ENCODE measurements at regions not wholly inside any gene's neighbourhood (a gene's known extent, or its start where the extent isn't known, plus 50 kb on each side); places are given as distances from the start of the nearest gene placed in this dataset.

GRCh38 chr12:76639646-76640045 is 80.1 kb upstream of the OSBPL8 start:
- TF ChIP-seq, protein P1, sequence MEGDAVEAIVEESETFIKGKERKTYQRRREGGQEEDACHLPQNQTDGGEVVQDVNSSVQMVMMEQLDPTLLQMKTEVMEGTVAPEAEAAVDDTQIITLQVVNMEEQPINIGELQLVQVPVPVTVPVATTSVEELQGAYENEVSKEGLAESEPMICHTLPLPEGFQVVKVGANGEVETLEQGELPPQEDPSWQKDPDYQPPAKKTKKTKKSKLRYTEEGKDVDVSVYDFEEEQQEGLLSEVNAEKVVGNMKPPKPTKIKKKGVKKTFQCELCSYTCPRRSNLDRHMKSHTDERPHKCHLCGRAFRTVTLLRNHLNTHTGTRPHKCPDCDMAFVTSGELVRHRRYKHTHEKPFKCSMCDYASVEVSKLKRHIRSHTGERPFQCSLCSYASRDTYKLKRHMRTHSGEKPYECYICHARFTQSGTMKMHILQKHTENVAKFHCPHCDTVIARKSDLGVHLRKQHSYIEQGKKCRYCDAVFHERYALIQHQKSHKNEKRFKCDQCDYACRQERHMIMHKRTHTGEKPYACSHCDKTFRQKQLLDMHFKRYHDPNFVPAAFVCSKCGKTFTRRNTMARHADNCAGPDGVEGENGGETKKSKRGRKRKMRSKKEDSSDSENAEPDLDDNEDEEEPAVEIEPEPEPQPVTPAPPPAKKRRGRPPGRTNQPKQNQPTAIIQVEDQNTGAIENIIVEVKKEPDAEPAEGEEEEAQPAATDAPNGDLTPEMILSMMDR (conservative IDR thresholded peaks at IDR 0.05; ENCODE audit: low read depth, low read length), result no peak
- TF ChIP-seq EZH2phosphoT487 (IDR thresholded peaks at IDR 0.05; ENCODE audit: borderline replicate concordance, low read length) (no peak), EZH2 (IDR thresholded peaks at IDR 0.05; ENCODE audit: low read length, unreplicated experiment) (no peak)
